ENCODE measurements at regions not wholly inside any gene's neighbourhood (a gene's known extent, or its start where the extent isn't known, plus 50 kb on each side); places are given as distances from the start of the nearest gene placed in this dataset.

- DNase-seq (no peak), ATAC-seq (ENCODE audit: poor library complexity) (no peak)
- Histone ChIP-seq H3K9me3 (ENCODE audit: control insufficient read depth in 1 of 2, insufficient read depth in 1 of 2, low read length in 2 of 2) (no peaks in the 10 kb centered on the region), H3K4me3 (ENCODE audit: low read length) (no peak overlapping the region), H3K36me3 (ENCODE audit: insufficient read depth, low read length) (no peaks in the 10 kb centered on the region), H3K27ac (ENCODE audit: low read depth in 1 of 2, low read length in 2 of 2) (no peak overlapping the region), H3K27me3 (ENCODE audit: control insufficient read depth in 1 of 2, insufficient read depth in 2 of 2, low read length in 2 of 2) (no peaks in the 10 kb centered on the region), H3K4me1 (ENCODE audit: insufficient read depth, low read length) (peaks cover 22% of the 10 kb centered on the region)
- Mint-ChIP-seq H3K4me1 (ENCODE audit: low read depth) (no peaks in the 10 kb centered on the region), H3K4me3 (no peak overlapping the region), H3K36me3 (ENCODE audit: low read depth) (no peaks in the 10 kb centered on the region), H3K9me3 (peaks cover 3% of the 10 kb centered on the region), H3K27ac (no peak overlapping the region), H3K27me3 (no peaks in the 10 kb centered on the region)
- intact Hi-C loops (cut with DNase I, micrococcal nuclease), result no loop called here
- no peak for TF ChIP-seq CTCF (IDR thresholded peaks at IDR 0.05)
- CTCF ChIA-PET, result interaction anchor here (2.1 kb wide), 1 partner anchor 17 kb away, joined by 6 read pairs; no protein-coding TSS in a partner anchor
- POLR2A ChIA-PET, result no interaction called here
These were observed 53.9 kb upstream of the UCN3 start for GRCh38 chr10:5310914-5311313.

- ChIA-PET CTCF (no interaction called here), POLR2A (no interaction called here)
- Mint-ChIP-seq H3K27me3 (no peaks in the 10 kb centered on the region), H3K36me3 (ENCODE audit: low read depth) (no peaks in the 10 kb centered on the region), H3K27ac (no peak overlapping the region), H3K4me3 (no peak overlapping the region), H3K4me1 (ENCODE audit: low read depth) (peaks cover 6% of the 10 kb centered on the region), H3K9me3 (no peaks in the 10 kb centered on the region)
- Histone ChIP-seq H3K27me3 (ENCODE audit: control insufficient read depth in 1 of 2, insufficient read depth in 2 of 2, low read length in 2 of 2) (no peaks in the 10 kb centered on the region), H3K4me3 (ENCODE audit: low read length) (no peak overlapping the region), H3K36me3 (ENCODE audit: insufficient read depth, low read length) (no peaks in the 10 kb centered on the region), H3K4me1 (ENCODE audit: insufficient read depth, low read length) (peaks cover 22% of the 10 kb centered on the region), H3K27ac (ENCODE audit: low read depth in 1 of 2, low read length in 2 of 2) (no peak overlapping the region), H3K9me3 (ENCODE audit: control insufficient read depth in 1 of 2, insufficient read depth in 1 of 2, low read length in 2 of 2) (no peaks in the 10 kb centered on the region)
- TF ChIP-seq CTCF (IDR thresholded peaks at IDR 0.05), result no peak
- intact Hi-C loops (cut with DNase I, micrococcal nuclease), result no loop called here
- DNase-seq (no peak), ATAC-seq (ENCODE audit: poor library complexity) (no peak)
These were observed 53.1 kb upstream of the UCN3 start for GRCh38 chr10:5311617-5312016.

- Mint-ChIP-seq H3K36me3 (ENCODE audit: low read depth) (no peaks in the 10 kb centered on the region), H3K4me1 (ENCODE audit: low read depth) (peaks cover 36% of the 10 kb centered on the region), H3K4me3 (no peak overlapping the region), H3K27ac (no peak overlapping the region), H3K27me3 (no peaks in the 10 kb centered on the region), H3K9me3 (no peaks in the 10 kb centered on the region)
- CTCF ChIA-PET, result no interaction called here
- DNase-seq (no peak), ATAC-seq (ENCODE audit: poor library complexity) (no peak)
- intact Hi-C loops (cut with DNase I, micrococcal nuclease), result no loop called here
- Histone ChIP-seq H3K4me1 (ENCODE audit: insufficient read depth, low read length) (peaks cover 39% of the 10 kb centered on the region), H3K4me3 (ENCODE audit: low read length) (no peak overlapping the region), H3K27me3 (ENCODE audit: control insufficient read depth in 1 of 2, insufficient read depth in 2 of 2, low read length in 2 of 2) (no peaks in the 10 kb centered on the region), H3K27ac (ENCODE audit: low read depth in 1 of 2, low read length in 2 of 2) (no peak overlapping the region), H3K36me3 (ENCODE audit: insufficient read depth, low read length) (no peaks in the 10 kb centered on the region), H3K9me3 (ENCODE audit: control insufficient read depth in 1 of 2, insufficient read depth in 1 of 2, low read length in 2 of 2) (no peaks in the 10 kb centered on the region)
- no peak for TF ChIP-seq CTCF (IDR thresholded peaks at IDR 0.05)
- POLR2A ChIA-PET, result interaction anchor here (0.6 kb wide), 1 partner anchor 455 kb away, joined by 3 read pairs; no protein-coding TSS in a partner anchor
These were observed 49.9 kb upstream of the UCN3 start for GRCh38 chr10:5314840-5315239.

Measured in CD4-positive, alpha-beta T cell (primary cell).